Endothelial cell (in vitro differentiated cells): ENCODE measurements at regions not wholly inside any gene's neighbourhood (a gene's known extent, or its start where the extent isn't known, plus 50 kb on each side); places are given as distances from the start of the nearest gene placed in this dataset.
"Not testable (repeated sequence)": the region's sequence is repeated elsewhere in the genome, so short reads cannot be mapped to it uniquely, and the experiment has no call there.

Source experiments
- DNase-seq: peaks from one replicate; pipeline ENCODE4 v3.0.0; 2021; ENCODE audit warnings: low spot score
- H3K27ac Mint-ChIP-seq: one replicate; pipeline ENCODE4 v1.8.0; 2021; ENCODE audit warnings: mixed read lengths, inconsistent platforms; ENCODE audit not compliant: unreplicated experiment
- H3K27me3 Mint-ChIP-seq: one replicate; pipeline ENCODE4 v1.8.0; 2021; ENCODE audit warnings: mild to moderate bottlenecking, moderate library complexity, mixed read lengths, inconsistent platforms; ENCODE audit not compliant: unreplicated experiment
- H3K36me3 Mint-ChIP-seq: one replicate; pipeline ENCODE4 v1.8.0; 2021; ENCODE audit warnings: mild to moderate bottlenecking, low read depth, mixed read lengths, inconsistent platforms; ENCODE audit not compliant: unreplicated experiment
- H3K4me1 Mint-ChIP-seq: one replicate; pipeline ENCODE4 v1.8.0; 2021; ENCODE audit warnings: mild to moderate bottlenecking, mixed read lengths, inconsistent platforms; ENCODE audit not compliant: unreplicated experiment
- H3K4me3 Mint-ChIP-seq: one replicate; pipeline ENCODE4 v1.8.0; 2021; ENCODE audit warnings: mild to moderate bottlenecking, mixed read lengths, inconsistent platforms; ENCODE audit not compliant: unreplicated experiment
- H3K9me3 Mint-ChIP-seq: one replicate; pipeline ENCODE4 v1.8.0; 2021; ENCODE audit warnings: mixed read lengths, inconsistent platforms; ENCODE audit not compliant: unreplicated experiment
- TF ChIP-seq, protein P1 (sequence below): fragments of 200-600 bp; sonication (generic); IDR thresholded peaks from one replicate; pipeline ENCODE4 v1.5.0; 2021; ENCODE audit warnings: antibody characterized with exemption; ENCODE audit not compliant: unreplicated experiment

- Mint-ChIP-seq H3K36me3 (no peaks in the 10 kb centered on the region), H3K4me3 (no peak overlapping the region), H3K4me1 (no peaks in the 10 kb centered on the region), H3K27ac (no peak overlapping the region), H3K9me3 (no peaks in the 10 kb centered on the region), H3K27me3 (peaks cover 9% of the 10 kb centered on the region)
- TF ChIP-seq, protein P1, sequence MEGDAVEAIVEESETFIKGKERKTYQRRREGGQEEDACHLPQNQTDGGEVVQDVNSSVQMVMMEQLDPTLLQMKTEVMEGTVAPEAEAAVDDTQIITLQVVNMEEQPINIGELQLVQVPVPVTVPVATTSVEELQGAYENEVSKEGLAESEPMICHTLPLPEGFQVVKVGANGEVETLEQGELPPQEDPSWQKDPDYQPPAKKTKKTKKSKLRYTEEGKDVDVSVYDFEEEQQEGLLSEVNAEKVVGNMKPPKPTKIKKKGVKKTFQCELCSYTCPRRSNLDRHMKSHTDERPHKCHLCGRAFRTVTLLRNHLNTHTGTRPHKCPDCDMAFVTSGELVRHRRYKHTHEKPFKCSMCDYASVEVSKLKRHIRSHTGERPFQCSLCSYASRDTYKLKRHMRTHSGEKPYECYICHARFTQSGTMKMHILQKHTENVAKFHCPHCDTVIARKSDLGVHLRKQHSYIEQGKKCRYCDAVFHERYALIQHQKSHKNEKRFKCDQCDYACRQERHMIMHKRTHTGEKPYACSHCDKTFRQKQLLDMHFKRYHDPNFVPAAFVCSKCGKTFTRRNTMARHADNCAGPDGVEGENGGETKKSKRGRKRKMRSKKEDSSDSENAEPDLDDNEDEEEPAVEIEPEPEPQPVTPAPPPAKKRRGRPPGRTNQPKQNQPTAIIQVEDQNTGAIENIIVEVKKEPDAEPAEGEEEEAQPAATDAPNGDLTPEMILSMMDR: no peak
- DNase-seq: no peak
Measured at GRCh38 chr15:84402856-84403608, 167.5 kb downstream of the GOLGA6L4 start.

DNA sequence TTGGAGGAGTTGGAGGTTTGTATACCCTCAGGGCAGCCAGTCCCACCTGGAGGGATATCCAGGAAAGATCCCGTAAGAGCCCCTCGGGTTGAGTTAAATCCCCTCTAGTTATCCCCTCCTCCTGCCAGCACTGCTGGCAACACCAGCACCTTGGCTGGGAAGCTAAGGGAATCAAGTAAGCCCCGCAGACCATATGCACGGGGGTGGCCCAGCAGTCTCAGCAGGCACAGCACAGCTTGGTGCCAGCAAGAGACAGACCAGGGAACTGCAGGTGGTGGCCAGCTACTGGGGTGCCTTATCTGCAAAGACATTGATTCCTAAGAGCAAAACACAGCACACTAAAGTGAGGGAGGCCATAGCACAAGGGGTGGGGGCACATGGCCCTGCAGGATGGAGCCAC is 173.8 kb downstream of the GOLGA6L4 start:
- H3K27me3 Mint-ChIP-seq, H3K36me3 Mint-ChIP-seq, DNase-seq, H3K27ac Mint-ChIP-seq, H3K4me3 Mint-ChIP-seq, H3K9me3 Mint-ChIP-seq, H3K4me1 Mint-ChIP-seq: not testable (repeated sequence)

DNA sequence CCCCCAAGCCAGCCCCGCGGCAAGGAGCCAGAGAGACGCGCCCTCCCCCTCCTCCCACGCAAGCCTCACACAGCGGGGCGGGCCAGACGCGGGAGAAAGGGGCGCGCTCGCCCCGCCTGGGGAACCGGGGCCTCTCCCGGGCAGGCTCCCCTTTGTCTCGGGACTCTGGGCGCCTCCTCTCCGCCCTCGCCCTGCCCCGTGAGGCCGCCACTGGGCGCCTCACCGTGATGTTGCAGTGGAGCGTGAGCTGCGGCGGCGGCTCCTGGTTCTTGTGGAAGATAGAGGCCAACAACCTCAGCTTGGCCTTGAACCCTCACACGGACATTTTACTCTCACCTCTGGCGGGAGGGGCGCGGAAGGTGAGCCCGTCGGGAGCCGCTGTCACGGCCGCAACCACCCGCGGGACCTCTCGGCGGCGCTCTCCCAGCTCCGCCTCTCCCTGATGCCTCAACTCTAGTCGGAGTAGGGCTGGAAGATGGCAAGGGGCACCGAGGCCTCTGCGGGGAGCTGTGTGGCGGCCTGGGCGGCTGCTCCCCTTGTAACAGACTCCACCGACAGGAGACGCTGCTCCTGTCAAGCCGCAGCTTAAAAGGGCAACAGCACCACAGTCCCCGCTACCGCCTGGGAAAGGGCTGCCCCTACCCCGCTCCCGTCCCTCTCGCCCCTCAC is 179.2 kb upstream of the ZSCAN2 start:
- H3K9me3 Mint-ChIP-seq, H3K27ac Mint-ChIP-seq, DNase-seq, H3K36me3 Mint-ChIP-seq, H3K4me1 Mint-ChIP-seq, H3K27me3 Mint-ChIP-seq, H3K4me3 Mint-ChIP-seq: not testable (repeated sequence)

DNA sequence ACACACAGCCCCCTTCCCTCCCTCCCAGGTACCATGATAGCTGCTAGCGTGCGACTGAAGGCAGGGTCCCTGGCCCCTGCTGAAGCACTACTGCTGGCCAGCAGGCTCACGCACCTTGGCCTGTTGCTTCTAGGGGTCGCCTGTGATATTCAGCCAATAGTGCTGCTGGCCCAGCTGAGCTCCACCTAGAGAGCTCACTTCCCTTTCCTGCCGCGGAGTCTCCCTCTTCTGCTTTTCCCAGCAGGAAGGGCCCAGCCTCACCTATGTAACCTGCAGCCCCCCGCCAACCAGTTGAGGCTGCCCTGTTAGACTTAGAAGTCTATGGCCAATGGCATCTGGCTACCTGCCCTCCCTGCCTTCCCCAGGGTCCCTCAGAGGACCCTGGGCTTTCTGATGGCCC is 175.5 kb upstream of the ZSCAN2 start:
- not testable (repeated sequence) for H3K4me1 Mint-ChIP-seq, H3K27me3 Mint-ChIP-seq, H3K9me3 Mint-ChIP-seq, DNase-seq, H3K4me3 Mint-ChIP-seq, H3K36me3 Mint-ChIP-seq, H3K27ac Mint-ChIP-seq

DNA sequence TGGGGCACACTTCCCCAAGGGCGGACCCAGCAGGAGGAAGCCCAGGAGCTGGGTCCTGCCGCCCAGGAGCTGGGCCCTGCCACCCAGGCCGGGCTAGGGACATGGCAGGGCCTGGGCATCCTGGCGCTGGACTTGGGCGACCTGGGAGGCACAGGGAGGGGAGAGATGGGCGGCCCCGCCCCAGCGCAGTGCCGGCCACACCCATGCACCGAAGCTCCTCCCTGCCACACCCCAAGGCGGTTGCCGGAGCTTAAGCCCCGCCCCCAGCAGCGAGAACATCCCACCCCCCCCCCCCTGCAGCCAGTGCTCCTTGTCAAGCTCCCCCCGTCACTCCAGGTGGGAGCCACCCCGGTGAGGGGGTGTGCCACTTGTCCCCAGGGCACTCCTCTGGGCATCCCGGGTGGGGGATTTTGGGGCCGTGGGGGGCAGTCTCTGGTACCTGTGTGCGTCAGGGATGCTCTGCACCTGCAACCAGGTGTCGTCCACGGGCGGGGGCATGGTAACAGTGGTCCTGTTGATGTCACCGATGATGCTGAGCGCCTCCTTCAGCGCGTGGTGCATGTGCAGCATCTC is 127.4 kb upstream of the ZSCAN2 start:
- H3K4me3 Mint-ChIP-seq, H3K4me1 Mint-ChIP-seq, H3K9me3 Mint-ChIP-seq, H3K27me3 Mint-ChIP-seq, H3K27ac Mint-ChIP-seq, DNase-seq, H3K36me3 Mint-ChIP-seq: not testable (repeated sequence)

GRCh38 chr15:84476364-84477033 is 124.3 kb upstream of the ZSCAN2 start:
- not testable (repeated sequence) for H3K4me3 Mint-ChIP-seq, H3K9me3 Mint-ChIP-seq, H3K36me3 Mint-ChIP-seq, H3K4me1 Mint-ChIP-seq, H3K27ac Mint-ChIP-seq, H3K27me3 Mint-ChIP-seq, DNase-seq

DNA sequence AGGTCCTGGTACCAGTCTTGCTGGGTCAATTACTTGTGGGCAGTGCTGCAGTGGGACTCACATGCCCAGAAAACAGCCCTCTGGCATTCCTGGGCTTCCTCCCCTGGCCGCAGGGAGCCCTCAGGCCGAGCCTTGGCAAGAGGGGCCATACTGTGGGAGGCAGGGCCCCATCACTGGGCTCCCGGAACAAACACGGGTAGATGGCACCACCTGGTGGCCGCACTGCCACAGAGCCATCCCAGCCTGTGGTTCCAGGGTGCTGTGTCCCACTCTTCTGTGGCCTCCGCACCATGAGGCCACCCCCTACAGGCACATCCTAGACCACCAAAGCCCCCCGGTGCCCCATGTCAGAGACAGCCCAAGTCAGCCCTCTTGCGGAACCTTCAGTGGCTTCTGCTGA is 123.3 kb upstream of the ZSCAN2 start:
- not testable (repeated sequence) for H3K27me3 Mint-ChIP-seq, H3K27ac Mint-ChIP-seq, H3K4me3 Mint-ChIP-seq, H3K9me3 Mint-ChIP-seq, DNase-seq, H3K4me1 Mint-ChIP-seq, H3K36me3 Mint-ChIP-seq

DNA sequence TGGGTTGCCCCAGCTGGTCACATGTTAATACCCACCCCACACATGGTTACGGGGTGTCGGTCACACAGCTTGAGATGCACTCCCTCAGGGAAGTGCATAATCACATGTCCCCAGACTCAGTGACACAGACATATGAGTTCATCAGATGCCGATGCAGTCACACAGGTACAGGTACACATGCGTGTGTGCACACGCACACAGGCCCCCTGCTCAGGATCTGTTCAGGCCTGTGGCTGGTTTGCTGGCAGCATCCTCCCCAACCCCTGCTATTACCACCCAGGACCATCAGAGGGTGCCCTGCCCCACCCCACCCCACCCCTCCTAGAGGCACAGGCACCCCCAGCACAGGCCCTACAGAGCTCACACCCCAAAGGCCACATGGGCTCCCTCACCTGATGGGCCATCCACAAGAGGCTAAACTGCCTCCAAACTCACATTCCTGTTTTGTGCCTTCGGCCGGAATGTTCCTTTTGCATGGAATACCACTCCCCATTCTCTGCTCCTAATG is 120.6 kb upstream of the ZSCAN2 start:
- H3K9me3 Mint-ChIP-seq, H3K4me1 Mint-ChIP-seq, H3K4me3 Mint-ChIP-seq, H3K36me3 Mint-ChIP-seq, H3K27me3 Mint-ChIP-seq, DNase-seq, H3K27ac Mint-ChIP-seq: not testable (repeated sequence)

DNA sequence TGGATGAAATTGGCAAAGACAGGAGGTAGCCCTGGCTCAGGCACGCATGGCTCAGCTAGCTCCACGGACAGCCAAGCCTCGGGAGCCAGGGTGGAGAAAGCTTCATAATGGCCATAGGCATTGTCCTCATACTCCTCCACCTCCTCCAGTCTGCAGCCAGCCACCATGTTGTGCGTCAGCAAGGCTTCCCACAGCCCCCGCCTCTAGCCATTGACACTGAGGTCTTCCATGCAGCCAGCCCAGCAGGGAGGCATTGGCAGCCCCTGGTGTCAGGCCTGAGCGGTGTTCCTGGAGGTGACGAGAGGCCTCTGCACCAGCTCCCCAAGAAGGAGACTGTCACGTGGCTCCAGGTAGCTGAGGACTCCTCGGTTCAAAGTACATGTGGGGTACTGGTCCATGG is 117.0 kb upstream of the ZSCAN2 start:
- H3K4me1 Mint-ChIP-seq, H3K9me3 Mint-ChIP-seq, DNase-seq, H3K4me3 Mint-ChIP-seq, H3K27me3 Mint-ChIP-seq, H3K27ac Mint-ChIP-seq, H3K36me3 Mint-ChIP-seq: not testable (repeated sequence)

- H3K4me1 Mint-ChIP-seq: not testable (repeated sequence)
- peak; percentile 6 for DNase-seq
Measured at GRCh38 chr15:84500165-84500889, 100.5 kb upstream of the ZSCAN2 start.

More at GRCh38 chr15:84500165-84500889, 100.5 kb upstream of the ZSCAN2 start:
- not testable (repeated sequence) for H3K4me3 Mint-ChIP-seq, H3K27ac Mint-ChIP-seq, H3K27me3 Mint-ChIP-seq, H3K9me3 Mint-ChIP-seq, H3K36me3 Mint-ChIP-seq
